NCI-H1436 (cell line): ENCODE measurements at regions not wholly inside any gene's neighbourhood (a gene's known extent, or its start where the extent isn't known, plus 50 kb on each side); places are given as distances from the start of the nearest gene placed in this dataset.
A peak's percentile ranks its signal among the peaks of the same experiment; 100 is the strongest.

ENCODE experiments used
- DNase-seq: peaks from one replicate; lab custom pipeline; 2025; lab: John Stamatoyannopoulos, UW

DNA sequence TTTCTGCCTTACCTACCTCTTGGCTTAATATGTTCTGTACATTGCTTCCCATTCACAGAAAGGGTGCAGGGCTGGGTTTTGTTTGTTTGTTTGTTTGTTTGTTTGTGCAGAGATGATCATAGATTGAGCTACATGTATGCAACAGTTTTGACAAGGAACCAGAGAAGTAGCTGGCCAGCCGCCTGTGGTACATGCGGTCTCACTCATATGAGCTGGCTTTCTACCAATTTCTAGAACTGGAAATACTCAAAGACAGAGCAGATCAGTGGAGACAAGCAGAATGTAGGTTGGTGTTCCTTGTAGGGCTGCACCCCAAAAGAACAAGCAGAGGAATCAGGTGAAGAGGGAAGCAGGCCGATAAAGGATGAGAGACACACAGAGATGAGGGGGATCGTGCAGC is 502.7 kb downstream of the SOX2 start:
- DNase-seq, result no peak

DNA sequence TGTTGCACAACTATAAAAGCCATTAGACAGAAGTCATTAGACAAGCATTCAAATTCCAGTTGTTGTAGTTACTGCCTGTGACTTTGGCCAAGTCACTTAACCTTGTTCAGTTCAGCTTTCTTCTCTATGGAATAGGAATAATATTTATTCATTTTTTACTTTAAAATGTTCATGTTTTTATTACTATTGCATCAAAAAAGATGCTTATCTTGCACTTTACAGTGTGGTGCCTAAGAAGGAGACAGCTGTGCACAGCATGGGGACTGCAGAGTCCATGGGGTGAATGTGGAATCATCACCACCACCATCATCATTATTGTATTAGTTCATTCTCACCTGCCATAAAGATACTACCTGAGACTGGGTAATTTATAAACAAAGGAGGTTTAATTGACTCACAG is 504.2 kb downstream of the SOX2 start:
- no peak for DNase-seq

DNA sequence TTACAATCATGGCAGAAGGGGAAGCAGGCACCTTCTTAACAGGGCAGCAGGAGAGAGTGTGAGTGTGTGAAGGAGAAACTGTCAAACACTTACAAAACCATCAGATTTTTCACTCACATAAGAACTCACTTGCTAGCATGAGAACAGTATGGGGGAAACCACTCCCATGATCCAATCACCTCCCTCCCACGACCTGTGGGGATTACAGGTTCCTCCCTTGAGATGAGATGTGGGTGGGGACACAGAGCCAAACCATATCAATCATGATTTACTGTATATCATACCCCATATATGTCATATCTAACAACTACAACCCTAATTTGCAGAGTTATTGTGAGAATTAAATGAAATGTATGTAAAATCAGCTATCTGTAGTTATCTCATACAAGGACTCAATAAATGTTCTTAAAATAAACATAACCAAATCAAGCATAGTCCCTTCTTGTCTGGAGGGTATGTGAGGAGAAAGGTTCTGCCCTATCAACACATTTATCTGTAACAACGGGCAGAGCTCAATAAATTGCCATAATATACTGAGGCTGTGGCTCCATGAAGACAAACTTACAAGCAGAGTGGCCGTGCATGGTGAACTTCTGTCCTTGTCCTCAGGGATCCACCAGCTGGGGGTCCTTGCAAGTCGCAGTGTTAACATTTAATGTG is 504.7 kb downstream of the SOX2 start:
- no peak for DNase-seq

DNA sequence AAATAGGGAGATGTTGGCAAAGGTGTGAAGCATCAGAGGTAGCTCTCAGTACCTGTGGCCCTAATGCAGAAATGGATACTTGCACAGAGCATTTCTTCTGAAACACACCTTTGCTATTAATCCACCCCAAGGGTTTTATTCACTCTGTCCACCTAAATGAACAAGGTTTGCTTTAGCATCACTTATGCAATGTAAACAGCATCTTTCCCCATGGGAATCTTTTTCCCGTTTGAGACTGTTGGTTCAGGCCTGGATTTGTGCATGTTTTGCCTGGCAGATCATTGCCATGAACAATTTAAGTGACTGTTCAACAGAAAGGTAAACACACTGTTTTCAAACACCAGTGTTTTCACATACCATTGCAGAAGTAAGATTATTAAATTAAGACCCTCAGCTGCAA is 508.3 kb downstream of the SOX2 start:
- DNase-seq, result no peak

DNA sequence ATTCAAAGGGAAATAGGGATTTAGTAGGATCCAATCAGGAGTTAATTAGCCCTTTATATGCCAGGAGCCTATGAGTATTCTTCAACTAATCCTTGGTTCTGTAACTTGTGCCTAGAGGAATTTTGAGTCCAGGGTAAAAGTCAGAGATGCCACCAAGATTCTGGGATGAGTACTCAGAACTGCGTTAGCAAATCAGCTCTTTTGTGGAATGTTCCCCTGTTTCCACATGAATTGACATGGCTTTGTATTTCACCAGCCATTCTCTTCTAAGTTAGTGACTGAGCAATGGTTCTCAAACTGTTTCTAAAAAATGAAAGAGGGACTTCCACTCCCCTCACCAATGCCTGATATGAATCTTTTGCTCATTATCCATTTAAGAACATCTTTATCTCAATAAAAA is 508.7 kb downstream of the SOX2 start:
- no peak for DNase-seq

DNA sequence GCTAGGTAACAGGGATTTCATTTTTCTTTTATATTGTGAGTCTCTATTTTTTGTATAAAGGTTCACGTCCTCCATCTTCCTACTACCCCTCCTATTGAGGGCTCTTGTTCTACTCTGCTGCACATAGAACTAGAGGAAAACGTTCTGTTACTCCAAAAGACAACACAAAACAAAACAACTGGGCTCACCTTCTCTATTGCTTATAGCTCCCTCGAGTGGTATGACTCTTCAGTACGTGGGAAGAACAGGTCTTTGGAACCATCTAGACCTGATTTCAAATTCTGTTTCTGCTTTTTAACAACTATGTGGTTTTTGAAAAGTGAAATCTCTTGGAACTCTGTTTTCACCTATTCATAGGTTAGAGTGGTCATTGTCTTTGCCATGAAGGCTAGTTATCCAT is 515.3 kb downstream of the SOX2 start:
- DNase-seq, result peak; percentile 8

DNA sequence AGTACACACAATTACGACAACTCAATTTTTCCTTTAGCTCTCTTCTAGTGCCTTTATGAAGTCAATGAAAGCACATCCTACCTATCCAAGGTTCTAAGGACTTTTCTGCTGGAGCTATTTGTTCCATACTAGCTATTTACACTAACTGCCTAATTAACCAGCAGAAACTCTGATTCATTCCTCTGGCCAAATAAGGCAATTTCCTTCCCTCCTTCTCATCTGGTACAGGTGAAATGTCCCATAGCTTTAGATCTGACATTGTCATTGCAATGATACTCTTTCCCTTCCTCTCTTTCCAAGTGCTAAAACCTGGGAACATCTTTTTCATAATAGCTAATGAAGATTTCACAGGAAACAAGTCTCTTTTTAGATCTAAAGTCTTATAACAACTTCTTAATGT is 521.7 kb downstream of the SOX2 start:
- DNase-seq, result no peak

DNA sequence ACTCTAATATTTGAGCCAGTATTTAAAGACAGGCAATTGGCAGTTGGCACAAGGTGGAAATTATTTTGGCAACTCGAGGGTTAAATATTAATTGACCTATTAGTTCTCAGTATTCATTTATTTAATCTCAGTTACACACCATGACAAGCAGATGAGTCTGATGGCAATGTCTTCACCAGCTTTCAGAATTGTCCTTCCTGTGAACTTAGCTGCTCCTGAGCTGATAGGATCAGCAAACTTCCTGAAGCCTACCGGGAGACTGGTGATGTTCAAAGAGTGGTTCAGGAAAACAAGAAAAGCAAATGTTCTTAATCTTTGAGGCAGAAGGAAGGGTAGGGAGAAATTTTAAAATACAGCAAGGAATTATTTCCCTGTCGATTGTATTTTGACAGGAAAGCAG is 522.2 kb downstream of the SOX2 start:
- DNase-seq, result no peak

DNA sequence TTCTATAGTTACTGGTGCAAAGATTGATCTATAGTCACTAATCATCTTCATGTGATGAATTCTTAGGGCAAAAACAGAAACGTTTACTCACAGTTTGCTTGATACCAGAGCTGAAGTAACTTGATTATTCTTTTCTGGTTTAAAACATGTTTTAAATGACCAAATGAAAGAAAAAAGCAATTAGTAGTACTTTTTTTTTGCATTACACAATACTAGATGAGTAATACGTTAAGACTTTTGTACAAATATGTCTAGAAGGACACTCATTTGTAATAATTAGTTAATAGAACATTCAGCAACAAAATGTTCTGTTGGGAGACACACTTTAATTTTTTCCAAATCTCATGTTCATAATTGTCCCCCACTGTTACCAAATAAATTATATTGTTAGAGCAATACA is 523.2 kb downstream of the SOX2 start:
- DNase-seq, result no peak

DNA sequence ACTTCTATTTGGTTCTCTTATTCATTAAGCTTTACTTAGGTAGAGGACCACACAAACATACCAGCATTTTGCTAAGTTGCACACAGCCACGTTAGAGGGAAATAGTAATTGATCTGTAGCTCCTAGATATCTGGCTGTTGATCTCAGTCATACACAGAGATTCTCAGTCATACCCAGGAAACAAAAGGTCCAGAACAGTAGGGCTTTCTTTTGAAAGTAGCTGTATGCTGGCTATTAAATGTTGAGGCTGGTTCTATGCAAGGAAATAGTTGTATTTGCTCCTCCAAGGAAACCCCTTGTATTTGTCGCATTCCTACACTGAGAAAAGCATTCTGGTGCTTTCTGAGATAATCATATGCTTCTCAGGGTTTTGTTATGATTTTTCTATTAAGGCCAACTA is 523.8 kb downstream of the SOX2 start:
- no peak for DNase-seq

DNA sequence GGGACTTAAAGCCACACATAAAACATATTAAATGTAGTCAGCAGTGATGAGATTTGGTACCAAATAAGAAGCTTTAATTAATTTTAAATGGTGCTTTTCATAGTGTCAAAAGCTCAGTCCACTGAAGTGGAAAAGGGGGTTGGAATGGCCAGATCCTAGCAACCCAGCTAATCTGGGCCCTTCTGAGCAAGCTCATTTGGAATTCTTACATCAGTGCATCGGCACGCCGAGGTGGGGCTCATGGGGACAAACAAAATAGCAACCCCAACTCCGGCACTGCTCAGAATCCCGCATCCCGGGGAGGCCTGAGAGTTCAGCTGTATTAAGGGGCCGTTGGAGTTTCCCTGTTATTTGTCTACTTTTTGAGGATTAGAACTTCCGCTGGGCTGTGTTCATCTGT is 526.4 kb downstream of the SOX2 start:
- no peak for DNase-seq

DNA sequence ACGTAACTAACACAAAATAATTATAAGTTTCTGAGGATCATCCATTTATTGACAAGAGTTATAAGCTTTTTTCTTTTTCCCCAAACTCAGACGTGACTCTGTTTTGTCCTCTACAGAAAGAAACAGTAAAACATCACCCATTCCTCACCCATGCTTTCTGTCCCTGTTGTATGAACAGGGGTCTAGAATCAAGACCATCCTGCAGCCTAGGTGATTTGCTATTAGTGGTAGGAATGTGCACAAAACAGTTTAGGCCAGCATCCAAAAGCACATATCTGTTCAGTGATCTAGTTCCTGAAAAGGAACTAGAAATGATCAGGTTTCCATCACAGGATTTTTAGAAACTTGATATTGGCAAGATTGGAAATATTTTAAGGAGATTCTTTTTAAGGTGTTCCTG is 527.6 kb downstream of the SOX2 start:
- no peak for DNase-seq

DNA sequence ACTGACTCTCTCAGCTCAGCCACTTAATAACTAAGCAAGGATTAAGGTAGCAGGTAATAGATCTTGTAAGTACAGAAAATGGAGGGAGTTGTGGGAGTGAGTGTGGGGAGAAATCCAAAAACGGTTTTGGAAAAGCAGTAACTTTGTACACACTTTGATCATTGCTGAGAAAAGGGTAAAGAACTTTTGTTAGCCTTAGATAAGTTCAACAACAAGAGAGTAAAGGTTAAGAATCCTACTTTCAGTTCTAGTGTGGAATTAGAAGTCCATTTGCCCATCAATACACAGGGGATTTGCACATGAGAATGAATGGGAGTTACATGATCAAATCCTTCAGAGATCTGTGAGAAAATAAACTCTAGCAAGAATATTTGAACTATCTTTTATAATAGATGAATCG is 528.7 kb downstream of the SOX2 start:
- no peak for DNase-seq

DNA sequence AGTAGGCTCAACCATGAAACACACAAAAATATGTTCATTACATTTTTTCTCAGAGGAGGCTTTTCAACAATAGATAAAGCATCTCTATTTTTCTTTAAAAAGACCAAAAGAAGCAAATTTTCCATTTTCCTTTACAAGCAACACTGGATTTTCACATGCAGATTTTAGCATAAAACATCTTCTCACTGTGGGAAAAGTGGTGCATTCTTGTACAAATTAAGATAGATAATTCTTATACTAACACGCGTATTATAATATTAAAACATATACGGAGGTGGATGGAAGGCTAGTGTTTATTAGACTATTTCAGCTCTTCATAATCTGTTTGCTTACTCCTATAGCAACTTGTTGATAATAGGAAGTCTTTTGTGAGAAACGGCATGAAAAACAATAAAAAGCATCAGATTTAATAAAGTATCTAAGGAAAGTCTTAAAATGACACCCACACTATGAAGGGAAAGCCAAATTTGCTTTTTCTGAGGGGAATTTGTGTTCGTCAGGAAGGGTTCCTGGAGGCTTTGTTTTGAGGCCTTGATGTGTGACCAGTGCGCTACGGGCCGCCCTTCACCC is 529.6 kb downstream of the SOX2 start:
- no peak for DNase-seq

DNA sequence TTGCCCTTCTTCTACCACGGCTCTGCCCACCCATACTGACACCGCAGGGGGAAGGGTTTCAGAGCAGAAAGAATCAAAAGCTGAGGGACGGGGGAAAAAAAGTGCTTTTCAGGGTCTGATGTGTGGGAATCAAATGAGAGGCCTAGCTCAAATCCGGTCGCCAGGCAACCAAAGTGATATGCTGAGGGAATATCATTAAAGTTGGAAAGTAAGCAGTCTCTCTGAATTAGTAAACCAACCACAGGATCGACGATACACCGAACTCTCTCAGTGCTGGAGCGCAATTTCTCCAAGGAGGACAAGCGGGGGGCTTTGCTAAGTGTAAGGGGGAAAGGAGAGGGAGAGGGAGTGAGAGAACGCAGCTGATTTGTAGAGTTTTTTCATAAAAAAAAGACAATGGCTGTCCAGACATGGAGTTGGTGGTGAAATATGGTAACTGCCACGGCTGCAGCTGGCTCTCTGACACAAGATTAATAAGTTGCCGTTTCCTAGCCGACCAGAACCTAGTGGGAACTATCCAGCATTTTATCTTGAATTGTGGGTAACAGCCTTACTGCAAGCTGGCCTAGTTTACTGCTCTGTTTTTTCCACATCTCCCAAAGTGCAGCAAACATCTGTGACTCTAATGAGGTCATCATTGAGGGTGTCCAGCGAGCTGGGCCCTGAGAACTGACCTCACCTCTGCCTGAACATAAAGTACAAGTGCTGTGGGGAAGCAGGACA is 530.2 kb downstream of the SOX2 start:
- DNase-seq, result no peak

DNA sequence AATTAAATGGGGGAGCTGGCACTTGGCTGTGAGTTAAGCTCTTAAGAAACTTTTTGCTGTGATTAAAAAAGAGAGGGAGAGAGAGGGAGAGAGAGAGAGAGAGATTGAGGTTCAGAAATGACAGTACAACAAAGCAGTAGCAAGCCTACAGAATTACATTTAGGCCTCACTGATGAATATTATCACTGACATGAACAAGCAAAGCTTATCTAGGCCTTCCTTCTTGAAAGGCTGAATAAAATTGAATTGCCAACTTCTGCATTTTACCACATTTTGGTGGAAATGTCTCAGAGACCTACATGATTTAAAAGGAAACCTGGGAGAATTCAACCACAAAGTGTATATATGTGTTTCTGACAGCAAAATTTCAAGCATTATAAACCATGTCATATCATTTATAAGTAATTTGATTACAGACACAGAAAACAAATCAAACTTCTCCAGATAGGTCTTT is 530.8 kb downstream of the SOX2 start:
- no peak for DNase-seq

DNA sequence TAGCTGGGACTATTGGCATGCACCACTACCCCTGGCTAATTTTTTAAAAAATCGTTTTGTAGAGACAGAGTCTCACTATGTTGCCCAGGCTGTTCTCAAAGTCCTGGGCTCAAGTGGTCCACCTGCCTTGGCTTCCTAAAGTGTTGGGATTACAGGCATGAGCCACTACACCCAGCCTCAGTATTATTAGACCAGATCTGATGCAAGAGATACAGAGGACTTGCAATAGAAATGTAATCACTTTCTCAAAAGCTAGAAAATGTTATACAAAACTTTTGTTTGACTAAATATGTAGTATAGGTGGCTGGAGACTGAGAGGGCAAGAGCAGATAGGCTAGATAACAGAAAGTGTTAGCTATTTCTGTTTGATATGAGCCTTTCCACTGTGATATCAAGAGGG is 531.9 kb downstream of the SOX2 start:
- DNase-seq, result no peak

DNA sequence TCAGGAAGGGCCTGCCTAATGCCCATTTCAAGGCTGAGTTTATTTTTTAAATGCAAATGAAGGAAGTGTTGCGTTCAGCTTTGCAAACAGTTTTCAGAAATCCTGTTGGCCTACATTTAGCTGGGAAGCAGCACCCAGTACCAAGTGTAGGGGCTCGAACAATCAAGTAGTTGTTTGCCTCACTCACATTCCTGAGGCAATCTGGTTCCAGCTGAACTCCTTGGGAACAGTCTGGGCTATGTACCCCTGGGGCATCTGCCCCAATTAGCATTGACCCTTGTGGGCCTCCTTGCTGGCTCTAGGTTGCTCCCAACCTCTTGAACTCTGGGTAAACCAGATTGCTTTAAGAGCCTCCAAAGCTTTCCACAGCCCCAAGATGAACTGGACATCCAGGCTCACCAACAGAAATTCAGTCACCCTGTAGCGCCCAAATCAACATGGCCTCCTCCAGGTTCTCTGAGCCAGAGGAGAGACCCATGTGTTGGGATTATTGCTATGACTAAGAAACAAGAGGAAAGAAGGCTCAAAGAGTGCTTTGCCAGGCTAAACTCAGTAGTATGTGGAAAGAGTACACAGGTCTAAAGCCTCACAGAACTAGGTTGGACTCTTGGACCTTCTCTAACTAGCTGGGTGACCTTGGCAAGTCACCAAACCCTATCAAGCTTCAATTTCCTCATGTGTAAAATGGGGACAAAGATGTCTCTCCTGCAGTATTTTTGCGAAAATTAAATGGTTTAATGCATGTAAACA is 532.7 kb downstream of the SOX2 start:
- DNase-seq, result no peak

DNA sequence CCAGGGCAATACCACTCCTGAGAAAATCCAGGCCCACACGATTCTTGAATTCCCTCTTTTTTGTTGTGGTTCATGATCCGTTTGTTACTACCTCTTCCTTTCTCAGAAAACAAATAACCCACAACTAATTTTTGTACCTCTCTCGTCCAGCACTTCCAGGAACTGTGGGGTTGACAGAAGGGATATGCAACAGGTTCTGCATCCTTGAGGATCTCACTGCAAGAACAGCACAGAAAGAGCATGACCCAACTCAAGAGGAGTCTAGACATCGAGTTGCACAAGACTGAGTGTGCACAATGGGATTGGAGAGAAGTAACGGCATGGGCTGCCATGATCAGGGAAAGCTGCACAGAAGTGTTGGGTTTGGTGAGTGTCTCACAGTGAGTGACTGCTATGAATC is 533.3 kb downstream of the SOX2 start:
- no peak for DNase-seq

DNA sequence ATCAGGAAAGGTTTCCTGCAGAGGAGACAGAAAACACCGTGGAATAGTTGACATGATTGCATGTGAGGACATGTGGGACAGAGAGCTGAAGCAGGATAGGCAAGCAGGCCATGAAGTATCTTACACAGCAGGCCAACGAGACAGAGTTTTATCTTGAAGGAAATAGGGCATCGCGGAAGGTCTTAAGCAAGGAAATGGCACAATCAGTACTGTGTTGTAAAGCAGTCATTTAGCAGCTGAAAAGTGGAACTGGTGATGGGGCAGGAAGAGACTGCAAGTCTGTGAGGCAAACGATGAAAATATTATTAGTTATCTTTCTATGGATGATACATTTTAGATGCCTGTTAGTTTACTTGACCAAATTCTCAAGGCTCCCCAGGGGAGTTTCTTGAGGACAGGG is 535.1 kb downstream of the SOX2 start:
- DNase-seq, result no peak

DNA sequence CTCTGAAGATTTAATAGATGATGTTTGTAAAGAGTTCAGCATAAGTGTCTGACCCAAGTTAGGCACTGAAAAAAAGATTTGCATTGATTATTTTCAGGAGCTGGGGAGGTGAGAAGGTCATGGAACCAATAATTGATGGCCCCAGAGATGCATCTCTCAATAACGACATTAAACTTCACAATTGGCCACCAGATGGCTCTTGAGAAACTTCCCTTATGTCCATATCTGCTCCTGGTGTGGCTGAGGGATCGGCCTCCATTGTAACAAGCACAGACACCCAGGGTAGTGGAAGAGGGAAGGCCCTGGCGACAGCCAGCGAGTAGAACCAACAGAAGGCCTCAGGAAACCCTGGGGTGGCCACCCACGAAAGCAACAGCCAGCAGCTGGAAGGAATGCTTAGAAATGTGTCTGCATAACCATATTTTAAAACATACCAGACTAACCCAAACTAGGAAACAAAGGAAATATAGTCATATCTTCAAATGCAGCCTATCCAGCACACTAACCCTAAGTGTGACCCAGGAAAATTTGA is 536.7 kb downstream of the SOX2 start:
- no peak for DNase-seq

DNA sequence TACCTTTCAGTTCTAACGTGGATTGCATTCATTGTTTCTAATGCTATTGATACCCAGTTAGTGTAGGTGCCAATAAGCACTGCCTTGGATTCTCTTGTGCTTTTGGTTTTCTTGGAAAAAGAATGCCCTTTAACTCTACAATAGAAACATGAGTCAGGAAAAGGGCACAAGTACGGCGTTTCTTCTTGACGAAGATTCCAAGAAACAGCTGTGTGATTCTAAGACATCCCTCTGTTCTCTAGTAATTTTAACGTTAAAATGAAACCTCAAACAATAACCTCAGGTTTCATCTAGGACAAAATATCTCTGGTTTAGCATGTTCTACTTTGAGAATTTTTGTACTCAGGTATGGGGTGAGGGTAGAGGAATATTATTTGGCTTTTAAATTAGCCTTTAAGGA is 540.5 kb upstream of the ATP11B start:
- no peak for DNase-seq

DNA sequence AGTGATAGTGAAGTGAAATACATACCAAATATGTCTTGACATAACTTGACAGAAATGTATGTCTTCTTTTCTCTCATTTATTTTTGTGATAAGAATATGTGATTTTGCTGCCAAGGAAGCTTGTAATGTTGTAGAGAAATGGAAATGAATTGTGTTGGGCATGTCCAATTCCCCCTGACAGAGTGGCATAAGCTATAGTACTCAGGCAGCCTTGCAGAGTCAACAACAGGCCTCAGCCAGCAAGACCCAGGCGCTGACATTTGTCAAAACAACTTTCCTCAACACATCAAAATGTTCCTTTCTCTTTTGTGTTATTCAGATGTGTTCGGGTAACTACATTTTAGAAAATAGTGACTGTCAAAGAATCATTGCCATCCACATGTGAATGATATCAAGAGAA is 538.1 kb upstream of the ATP11B start:
- DNase-seq, result no peak
